GOT3 (cell line): ENCODE measurements at regions not wholly inside any gene's neighbourhood (a gene's known extent, or its start where the extent isn't known, plus 50 kb on each side); places are given as distances from the start of the nearest gene placed in this dataset.
"Not testable (repeated sequence)": the region's sequence is repeated elsewhere in the genome, so short reads cannot be mapped to it uniquely, and the experiment has no call there.

Experiments used
- DNase-seq: peaks from one replicate; lab custom pipeline; 2025; ENCODE audit warnings: mixed read lengths; lab: John Stamatoyannopoulos, UW

GRCh38 chr2:38483776-38484501 lies 106.9 kb upstream of the ATL2 start:
- no peak for DNase-seq

GRCh38 chr2:38482710-38483109 lies 105.6 kb upstream of the ATL2 start:
- DNase-seq: not testable (repeated sequence)

- DNase-seq: no peak
These were observed 103.5 kb upstream of the ATL2 start for GRCh38 chr2:38480617-38481016.

GRCh38 chr2:38477006-38477405 lies 99.9 kb upstream of the ATL2 start:
- no peak for DNase-seq

- DNase-seq: no peak
These were observed 98.5 kb upstream of the ATL2 start for GRCh38 chr2:38475567-38475881.

GRCh38 chr2:38474715-38475566 lies 97.9 kb upstream of the ATL2 start:
- DNase-seq: no peak

GRCh38 chr2:38474021-38474456 lies 97.0 kb upstream of the ATL2 start:
- DNase-seq: no peak

- DNase-seq: no peak
These were observed 96.4 kb upstream of the ATL2 start for GRCh38 chr2:38473333-38474005.

GRCh38 chr2:38470115-38470514 lies 93.0 kb upstream of the ATL2 start:
- no peak for DNase-seq

GRCh38 chr2:38467768-38468455 lies 90.8 kb upstream of the ATL2 start:
- DNase-seq: no peak

- DNase-seq: no peak
These were observed 90.0 kb upstream of the ATL2 start for GRCh38 chr2:38466876-38467767.

- no peak for DNase-seq
These were observed 89.3 kb upstream of the ATL2 start for GRCh38 chr2:38466409-38466808.

- DNase-seq: no peak
These were observed 88.7 kb upstream of the ATL2 start for GRCh38 chr2:38465789-38466127.

- no peak for DNase-seq
These were observed 88.1 kb upstream of the ATL2 start for GRCh38 chr2:38464971-38465788.

GRCh38 chr2:38463752-38464151 lies 86.7 kb upstream of the ATL2 start:
- no peak for DNase-seq

GRCh38 chr2:38462121-38462661 lies 85.1 kb upstream of the ATL2 start:
- peak; percentile 13 for DNase-seq

- DNase-seq: no peak
These were observed 84.4 kb upstream of the ATL2 start for GRCh38 chr2:38461470-38461869.

- no peak for DNase-seq
These were observed 83.2 kb upstream of the ATL2 start for GRCh38 chr2:38460313-38460712.

GRCh38 chr2:38454081-38454480 lies 77.0 kb upstream of the ATL2 start:
- no peak for DNase-seq

- DNase-seq: not testable (repeated sequence)
These were observed 74.7 kb upstream of the ATL2 start for GRCh38 chr2:38451778-38452177.
